ENCODE measurements at regions not wholly inside any gene's neighbourhood (a gene's known extent, or its start where the extent isn't known, plus 50 kb on each side); places are given as distances from the start of the nearest gene placed in this dataset.

- TF ChIP-seq MAX (CRISPR knock-in tag; IDR thresholded peaks at IDR 0.05): no peak
- TF ChIP-seq NR2C2 (CRISPR knock-in tag; IDR thresholded peaks at IDR 0.05): no peak
Measured at GRCh38 chr9:95626885-95627558, 110.3 kb upstream of the PTCH1 start.

Data from WTC11 (cell line).